ENCODE measurements at regions not wholly inside any gene's neighbourhood (a gene's known extent, or its start where the extent isn't known, plus 50 kb on each side); places are given as distances from the start of the nearest gene placed in this dataset.

DNA sequence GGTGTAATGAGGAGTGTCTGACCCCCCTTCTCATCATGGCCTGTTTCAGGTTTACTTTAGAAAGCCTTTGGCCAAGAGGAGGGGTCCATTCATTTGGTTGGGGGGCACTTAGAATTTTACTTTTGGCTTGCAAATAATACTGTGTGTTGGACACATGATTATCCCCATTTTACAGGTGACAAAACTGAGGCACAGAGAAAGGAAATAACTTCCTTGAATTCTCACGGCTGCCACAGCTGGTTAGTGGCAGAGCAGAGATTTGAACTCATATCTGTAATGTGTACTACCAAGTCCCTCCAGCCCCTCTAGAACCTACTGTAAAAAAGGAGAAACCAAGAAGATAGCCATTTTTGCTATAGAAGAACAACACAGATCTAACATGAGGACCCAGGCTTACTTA lies 124.8 kb upstream of the NDUFV2 start:
- TF ChIP-seq CTCF (IDR thresholded peaks at IDR 0.05) (no peak), POLR2A (IDR thresholded peaks at IDR 0.05) (no peak)

Measured in testis (tissue), 2 donors.